ENCODE measurements at regions not wholly inside any gene's neighbourhood (a gene's known extent, or its start where the extent isn't known, plus 50 kb on each side); places are given as distances from the start of the nearest gene placed in this dataset.
A peak's percentile ranks its signal among the peaks of the same experiment; 100 is the strongest.

DNA sequence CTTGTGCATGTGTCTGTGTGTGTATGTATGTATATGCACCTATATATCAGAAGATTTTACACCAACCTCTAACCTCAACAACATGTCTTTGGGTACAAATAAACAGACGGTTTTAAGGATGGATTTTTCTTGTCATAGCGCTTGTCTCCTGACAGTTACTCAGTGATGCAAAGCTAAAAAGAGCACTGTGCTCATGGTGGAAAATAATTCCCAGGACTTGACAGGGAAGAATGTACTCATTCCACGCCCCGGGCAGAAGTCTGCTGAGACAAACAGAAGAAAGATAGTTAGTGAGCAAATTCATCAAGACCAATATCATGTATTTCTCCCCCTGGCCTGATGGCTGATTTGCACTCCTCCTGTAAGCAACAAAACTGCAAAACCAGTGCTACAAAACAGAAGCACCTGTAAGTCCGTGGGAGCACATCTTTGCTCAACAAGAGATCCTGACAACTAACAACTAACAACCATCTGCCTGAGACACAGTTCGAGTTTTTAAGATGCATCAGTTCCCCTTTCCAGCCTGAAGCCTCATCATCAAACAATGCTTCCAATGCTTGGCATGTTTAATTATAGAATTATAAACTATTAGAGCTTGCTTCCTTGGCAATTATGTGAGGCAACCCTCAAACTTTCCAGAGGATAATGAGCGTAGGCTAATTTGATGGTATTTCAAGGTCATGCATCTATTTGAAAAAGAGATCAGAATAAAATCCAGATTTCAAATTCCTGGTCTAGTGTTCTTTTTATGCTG lies 812.7 kb upstream of the MIR17HG start:
- no peak for DNase-seq

DNA sequence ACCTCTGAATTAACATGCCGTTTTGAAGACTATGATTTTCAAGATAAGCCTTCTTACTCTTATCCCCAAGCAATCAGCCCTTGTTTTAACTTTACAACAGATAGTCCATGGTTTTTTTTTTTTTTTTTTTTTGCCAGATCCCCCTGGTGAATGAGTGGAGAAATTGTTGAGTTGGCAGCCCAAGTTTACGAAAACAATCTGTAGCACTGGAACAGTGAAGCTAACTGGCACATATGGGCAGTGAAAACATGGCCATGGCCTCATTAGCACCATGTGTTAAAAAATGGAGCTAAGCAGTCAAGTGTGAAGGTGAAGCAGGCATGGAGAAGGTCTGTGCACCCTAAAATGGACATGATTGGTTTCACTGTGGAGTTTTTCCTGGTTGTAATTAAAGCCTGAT lies 812.1 kb upstream of the MIR17HG start:
- no peak for DNase-seq

DNA sequence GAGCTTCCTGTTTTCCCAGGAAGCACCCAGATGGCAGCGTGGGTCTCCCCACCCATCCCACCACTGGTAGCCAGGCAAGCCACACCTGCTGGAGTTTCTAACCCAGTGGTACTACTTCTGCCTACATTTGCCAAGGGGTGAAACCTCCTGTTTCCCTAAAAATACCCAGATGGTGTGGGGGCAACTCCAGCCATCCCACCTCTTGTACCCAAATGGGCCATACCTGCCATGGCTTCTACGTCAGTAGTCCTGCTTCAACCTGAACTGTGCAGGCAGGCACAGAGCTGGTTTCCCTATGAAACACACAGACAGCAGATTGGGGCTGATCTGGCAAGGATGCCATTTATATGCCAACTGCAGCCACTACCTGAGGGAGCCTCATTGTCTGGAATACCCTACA lies 809.4 kb upstream of the MIR17HG start:
- DNase-seq = no peak

DNA sequence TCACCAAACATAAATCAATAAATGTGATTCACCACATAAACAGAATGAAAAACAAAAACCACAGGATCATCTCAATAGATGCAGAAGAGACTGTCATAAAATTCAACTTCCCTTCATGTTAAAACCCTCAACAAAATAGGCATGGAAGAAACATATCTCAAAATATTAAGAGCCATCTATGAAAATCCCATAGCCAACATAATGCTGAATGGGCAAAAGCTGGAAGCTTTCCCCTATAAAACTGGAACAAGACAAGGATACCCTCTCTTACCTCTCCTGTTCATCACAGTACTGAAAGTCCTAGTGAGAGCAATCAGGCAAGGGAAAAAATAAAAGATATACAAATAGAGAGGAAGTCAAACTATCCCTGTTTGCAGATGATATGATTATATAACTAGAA lies 806.1 kb upstream of the MIR17HG start:
- no peak for DNase-seq

DNA sequence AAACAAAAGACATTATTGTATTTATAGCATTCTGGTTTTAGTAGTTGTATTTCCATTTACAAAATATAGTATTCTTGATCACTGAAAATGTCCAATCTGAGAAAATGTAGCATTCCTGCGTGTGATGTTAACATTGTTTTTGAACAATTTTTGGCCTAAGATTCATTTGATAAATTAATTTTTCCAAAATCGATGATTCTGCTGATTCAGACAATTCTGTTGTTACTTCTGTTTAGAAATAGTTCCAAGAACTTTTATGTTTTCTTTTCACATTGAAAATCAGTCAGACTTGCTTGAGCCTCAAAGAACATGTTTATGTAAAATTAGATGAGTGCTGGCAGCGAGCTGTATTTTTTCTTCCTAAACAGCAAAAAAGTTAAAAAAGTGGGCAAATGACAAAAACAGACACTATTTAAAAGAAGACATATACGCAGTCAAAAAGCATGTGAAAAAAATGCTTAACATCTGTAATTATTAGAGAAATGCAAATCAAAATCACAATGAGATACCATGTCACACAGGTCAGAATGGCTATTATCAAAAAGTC lies 804.5 kb upstream of the MIR17HG start:
- no peak for DNase-seq

DNA sequence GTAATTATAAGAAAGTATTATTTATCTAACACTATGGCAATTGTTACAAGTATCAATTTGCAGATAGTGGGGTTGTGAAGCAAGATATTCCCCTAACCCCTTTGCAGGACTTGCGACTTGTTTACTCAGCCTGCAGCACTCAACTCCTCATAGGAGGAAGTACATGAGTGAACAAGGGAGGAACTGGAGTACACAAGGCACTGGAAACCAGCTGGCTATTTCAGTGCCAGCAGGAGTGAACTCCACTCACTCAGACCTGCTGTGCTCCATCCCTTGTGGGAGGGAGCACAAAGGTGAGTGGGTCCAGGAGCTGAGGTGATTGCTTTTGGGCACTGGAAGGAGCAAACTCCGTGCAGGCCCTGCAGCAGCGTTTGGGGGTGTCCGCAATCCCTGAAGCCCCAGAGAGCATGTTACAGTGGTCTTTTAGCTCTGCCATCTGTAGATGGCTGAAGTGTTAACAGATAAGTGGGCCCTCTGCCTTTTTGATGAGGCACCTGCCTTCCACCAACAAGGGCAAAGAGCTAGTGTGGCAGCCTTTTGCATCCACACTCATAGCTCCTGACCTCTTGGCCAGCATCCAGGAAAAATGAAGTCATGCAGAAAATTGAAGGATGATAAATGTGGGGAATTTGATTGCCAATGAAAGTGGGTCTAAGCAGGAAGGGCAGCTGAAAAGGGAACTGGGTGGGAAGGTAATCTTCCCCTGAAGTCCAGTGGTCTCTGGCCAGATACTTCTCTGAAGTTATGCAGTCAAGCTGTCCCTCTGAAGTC lies 802.2 kb upstream of the MIR17HG start:
- DNase-seq = peak; percentile 14

DNA sequence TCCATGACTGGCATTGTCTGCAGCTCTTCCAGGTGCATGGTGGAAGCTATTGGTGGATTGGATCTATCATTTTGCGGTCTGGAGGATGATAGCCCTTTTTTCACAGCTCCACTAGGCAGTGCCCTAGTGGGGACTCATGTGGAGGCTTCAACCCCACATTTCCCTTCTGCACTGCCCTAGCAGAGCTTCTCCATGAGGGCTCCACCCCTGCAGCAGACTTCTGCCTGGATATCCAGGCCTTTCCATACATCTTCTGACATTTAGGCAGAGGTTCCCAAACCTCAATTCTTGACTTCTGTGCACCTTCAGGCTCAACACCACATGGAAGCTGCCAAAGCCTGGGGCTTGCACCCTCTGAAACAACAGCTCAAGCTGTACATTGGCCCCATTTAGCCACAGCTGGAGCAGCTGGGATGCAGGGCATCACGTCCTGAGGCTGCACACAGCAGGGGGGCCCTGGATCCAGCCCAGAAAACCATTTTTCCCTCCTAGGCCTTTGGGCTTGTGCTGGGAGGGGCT lies 800.2 kb upstream of the MIR17HG start:
- peak; percentile 7 for DNase-seq

DNA sequence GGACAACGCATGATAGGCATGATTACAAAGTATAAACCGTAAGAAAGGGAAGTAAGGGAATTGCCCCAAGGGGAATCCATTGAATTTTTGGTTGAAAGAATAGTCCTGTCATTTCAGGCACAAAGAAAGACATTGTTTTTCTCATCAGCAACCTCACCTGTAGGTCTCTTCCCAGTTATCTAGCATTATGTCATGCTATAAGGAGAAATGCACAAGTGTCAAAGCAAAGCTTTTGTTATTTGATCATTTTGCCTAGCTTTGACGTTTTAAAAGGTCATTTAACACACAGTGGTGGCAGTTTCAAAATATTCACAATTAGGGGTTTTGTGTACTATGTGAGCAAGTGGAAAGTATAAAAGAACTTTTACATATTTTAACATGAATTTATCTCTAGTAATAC lies 796.2 kb upstream of the MIR17HG start:
- no peak for DNase-seq

DNA sequence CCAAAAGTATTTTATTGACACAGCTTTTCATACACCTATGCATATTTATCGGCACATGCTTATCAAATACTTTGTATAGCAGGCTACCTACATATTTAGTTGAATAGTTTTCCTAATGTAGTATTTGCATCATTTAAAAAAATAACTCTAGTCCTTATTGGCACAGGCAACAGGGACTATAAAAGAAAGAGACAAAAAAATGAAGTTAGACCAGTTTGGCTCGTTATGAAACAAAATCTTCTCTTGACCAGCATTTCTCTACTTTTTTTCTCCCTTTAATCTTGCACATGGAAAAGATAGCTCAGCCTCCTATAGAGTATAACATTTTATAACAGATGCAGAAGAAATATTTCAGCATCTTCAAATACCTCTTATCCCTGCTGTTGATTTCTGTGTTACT lies 794.8 kb upstream of the MIR17HG start:
- no peak for DNase-seq

DNA sequence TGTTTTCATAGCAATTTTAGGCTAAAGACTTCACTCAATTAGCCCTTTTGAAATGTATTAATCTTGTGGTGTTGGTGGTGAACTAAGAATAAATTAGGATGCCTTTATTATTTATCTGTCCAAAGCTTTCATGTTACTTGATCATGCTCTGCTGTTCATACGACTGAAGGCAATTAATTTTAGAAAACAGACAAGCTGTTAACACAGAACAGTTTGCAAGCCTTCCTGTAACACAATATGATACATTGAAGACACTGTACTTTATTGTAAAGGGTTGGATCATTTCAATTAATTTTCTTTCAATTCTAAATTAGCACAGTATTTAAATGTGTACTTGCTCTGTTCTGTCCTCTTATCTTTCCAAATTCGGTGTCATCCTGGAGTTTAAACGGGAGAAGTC lies 794.3 kb upstream of the MIR17HG start:
- DNase-seq = no peak

DNA sequence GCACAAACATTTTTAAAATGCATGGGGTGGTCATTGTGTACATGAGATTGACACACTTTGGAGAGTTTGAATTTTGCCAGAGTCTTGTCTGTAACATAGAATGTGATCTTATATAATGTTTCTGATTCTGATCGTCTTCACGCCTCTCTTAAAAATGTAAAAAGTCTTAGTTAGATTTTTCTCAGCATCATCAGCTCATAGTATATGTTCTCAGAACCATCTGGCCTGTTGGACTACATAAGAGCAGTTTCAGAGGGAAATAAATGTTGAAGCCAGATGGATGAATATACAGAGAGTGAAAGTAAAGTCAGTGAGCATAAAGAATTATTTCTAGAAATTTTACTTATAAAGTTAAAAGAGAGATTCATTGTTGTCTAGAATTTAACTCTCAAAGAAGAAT lies 789.9 kb upstream of the MIR17HG start:
- no peak for DNase-seq

DNA sequence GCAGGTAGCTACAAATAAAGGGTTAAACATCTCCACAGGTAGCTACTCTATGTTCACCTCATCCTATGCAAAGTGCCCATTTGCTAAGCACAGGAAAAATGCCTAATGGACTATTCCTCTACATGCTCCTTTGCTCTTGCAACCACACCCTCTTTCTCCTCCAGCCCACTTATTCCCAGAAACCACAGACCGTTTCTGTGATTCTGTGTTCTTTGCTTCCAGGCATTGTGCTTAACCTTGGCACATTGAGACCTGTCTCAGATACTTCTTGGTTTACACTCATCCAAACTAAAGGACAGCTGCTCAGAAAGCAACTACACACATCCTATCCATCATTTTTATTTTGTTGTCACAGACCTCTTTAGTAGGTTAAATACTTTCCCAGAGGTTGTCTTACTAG lies 785.0 kb upstream of the MIR17HG start:
- no peak for DNase-seq

DNA sequence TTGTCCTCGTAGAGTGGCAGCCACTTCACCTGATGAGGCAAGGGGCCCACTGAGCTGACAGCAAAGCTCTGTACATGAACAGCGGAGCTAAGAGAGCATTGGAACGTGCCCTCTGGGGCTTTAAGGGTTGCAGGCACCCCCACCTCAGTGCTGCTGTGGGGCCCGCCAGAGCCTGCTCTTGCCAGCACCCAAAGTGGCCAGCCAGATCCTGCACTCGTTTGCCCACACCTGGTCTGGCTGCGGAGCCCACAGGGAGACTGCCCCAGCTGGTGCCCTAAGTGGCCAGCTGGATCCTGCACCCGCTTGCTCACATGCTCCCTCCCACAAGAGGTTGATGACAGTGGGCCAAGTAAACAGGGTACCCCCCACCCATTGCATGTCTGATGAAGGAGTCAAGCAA lies 783.4 kb upstream of the MIR17HG start:
- no peak for DNase-seq

DNA sequence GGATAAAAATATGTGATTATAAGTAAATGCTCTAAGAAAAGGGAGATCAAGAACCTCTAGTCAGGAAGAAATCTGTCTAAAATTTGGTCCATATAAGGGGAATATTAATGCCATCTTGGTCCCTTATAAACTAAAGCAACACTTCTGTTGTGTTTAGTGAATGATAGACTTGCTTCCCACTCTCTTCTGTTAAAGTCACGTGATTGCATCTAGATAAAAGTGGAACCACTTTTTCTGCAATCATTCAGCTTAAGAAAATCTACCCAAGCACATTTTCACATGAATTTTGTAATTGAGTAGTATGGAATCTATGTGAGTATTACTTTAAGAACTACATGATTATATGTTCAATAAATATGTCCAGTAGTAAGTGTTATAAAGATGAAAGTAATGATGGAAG lies 782.9 kb upstream of the MIR17HG start:
- peak; percentile 38 for DNase-seq

DNA sequence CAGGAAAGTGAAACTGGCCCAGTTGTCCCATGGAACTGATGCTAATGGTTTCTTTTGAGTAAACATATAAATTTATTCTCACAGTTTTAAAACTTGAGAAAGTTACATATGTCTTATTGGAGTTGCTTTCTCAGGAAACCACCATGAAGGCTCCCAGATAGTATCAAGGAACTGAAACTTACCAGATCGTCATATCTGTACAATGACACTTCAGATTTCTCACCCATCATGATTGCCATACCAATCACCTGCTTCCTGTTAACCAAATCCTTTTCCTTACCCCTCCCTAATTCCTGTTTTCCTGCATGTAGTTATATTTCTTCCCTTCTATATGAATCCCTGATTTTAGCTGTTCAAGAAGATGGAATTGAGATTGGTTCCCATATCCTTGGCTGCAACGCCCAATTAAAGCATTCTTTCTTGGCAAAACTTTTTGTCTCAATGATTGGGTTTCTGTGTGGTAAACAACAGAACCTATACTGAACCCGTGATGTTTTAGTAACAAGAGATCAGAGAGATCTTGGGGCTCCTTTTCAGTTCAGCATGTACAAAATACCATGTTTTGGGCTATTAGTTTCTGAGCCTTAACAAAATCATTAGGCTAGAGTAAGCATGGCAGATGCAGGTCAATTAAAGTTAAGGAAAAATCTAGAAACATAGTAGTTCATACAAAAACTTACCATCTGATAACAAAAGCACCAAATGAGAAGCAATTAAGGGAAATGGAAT lies 781.3 kb upstream of the MIR17HG start:
- DNase-seq = no peak

DNA sequence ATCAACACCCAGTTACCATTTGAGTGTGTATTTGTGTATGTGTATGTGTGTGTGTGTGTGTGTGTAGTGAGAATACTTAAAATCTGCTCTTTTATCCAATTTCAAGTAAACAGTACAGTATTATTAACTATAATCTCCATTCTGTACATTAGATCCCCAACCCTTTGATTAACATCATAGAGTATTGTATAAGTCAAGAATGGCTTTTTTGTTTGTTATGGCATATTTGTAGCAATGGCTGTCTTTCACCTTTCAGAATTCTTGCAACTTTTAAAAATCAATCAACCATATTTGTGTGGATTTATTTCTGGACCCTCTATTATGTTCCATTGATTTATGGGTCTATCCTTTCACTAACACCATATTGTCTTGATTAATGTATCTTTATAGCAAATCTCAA lies 779.3 kb upstream of the MIR17HG start:
- no peak for DNase-seq

DNA sequence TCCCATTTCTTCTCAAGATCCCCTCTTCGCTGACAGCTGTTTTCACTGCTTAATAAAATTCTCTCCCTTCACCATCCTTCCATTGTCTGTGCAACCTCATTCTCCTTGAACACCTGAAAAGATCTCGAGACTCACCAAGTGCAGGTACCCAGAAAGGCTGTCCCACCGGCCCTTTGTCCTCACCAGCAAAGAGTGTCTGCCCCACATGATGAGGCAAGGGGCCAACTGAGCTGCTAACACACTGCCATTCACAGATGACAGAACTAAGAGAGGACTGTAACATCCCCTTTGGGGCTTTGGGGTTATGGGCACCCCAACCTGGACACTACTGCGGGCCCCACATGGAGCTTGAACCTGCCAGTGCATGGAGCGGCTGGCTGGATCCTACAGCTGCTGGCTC lies 771.4 kb upstream of the MIR17HG start:
- DNase-seq = no peak

DNA sequence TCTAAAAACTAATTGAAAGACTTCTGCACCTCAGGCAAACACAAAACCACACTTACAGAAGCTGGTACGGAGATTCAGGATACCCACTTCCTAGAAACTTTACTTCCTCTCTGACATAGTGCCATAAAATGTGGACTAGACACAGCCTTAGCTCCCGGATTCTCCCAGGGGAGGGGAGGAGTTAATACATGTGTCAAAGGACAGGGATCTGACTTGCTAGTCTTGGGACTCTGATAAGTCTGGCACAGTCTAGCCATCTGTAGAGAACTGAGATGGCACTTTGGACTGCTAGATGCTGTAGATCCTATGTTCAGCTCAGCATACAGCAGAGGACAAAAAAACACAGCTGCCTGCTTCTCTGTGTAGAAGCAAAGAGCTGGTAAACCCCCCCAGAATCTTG lies 769.8 kb upstream of the MIR17HG start:
- DNase-seq = peak; percentile 22

DNA sequence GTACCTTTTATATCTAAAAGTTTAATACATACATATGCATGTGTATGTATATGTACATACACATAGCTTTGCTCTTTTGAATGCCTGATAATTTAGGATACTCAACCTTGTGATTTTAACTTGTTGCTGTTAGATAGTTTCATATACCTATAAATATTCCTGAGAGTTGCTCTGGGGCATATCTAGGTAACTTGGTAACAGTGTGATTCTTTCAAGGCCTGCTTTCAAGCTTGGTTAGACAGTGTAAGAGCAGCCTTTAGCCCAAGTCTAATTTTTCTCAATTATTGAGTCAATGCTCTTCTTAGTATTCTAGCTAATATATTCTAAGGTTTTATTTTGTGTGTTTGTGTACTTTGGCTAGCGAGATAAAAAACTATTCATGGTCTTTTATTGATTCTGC lies 762.1 kb upstream of the MIR17HG start:
- DNase-seq = no peak

DNA sequence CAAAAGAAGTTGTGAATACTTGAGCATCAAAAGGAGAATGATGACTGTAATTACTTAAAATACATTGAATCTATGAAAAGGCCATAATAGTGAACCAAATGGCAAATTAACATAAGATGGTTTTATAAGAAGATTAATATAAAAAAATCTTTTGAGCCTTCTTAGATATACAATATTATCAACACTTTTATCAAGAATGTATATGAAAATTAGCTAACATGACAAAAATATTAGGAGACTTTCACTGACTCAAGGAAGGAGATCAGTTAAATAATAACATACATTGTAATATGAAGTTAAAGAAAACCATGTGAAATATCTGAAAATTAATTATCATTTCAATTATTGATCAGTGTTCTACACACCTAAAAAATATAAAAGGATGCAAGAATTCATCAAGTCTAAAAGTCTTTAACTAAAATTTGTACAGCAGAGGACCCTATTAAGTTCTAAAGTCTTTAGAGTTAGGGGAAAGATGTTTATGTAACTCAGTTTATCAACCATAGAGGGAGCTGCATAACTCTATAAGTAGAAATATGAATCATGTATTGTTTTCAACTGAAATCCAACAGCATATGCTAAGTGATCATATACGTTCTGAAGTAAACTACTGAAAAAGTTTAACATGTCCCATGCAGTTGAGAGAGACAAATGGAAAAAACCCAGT lies 756.1 kb upstream of the MIR17HG start:
- peak; percentile 41 for DNase-seq

DNA sequence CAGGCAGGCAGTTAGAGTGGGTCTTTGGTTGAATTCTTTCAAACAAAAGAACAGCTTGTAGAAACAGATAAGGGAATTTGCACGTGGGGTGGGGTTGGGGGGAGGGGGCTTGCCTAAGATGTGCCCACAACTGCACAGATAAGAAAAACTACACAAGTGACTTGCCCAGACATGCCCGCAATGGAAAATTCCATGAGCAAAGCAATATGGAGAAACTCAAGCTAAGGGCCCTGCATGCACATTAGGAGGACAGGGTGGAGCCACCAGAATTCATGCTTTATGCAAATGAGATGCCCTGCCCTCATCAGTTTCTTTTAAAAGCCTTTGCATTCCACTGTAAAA lies 755.6 kb upstream of the MIR17HG start:
- peak; percentile 94 for DNase-seq

DNA sequence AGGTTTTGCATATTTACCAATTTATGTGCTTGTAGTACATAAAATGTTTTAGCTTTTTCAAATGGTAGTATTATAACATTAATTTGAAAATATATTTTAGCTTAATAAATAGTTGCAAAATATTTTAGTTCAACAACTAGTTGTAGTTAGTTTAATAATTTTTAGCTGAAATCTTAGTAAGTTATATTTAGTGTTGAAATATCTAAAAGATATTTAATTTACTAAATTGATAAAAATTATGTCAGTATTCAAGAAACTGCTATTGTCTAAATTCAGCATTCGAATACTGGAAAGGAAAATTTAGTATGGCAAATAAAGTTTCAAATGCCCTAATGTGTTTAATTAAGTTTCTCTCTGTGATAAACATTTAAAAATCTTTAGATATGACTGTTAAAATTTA lies 754.5 kb upstream of the MIR17HG start:
- DNase-seq = no peak

DNA sequence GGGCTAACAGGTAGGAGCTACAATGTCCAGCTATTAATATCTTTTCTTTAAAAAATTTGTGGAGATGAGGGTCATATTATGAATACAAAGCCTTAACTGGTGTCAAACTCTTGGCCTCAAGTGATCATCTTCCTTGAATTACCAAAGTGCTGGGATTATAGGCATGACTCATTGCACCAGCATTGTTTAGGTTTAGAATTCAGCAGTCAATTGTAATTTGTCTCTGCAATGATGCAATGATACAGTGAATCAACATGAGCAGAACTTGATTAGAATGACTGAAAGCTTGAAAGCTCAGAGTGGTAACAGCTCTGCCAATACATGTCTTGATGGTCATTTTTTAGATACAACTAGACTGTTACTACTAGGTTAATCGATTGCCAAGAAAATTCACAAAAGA lies 752.8 kb upstream of the MIR17HG start:
- DNase-seq = peak; percentile 82

All from OCI-M1 (cell line).